HG02870 (cell line): ENCODE measurements at regions not wholly inside any gene's neighbourhood (a gene's known extent, or its start where the extent isn't known, plus 50 kb on each side); places are given as distances from the start of the nearest gene placed in this dataset.

Source experiments
- ATAC-seq: cut with Tn5 transposase; IDR thresholded peaks from one replicate; pipeline ENCODE4 v1.9.1; 2021; ENCODE audit warnings: mild to moderate bottlenecking, moderate library complexity; ENCODE audit not compliant: unreplicated experiment

GRCh38 chr9:16092142-16093091 lies 539.6 kb downstream of the CCDC171 start:
- ATAC-seq, result no peak

GRCh38 chr9:16098306-16098705 lies 545.5 kb downstream of the CCDC171 start:
- no peak for ATAC-seq

GRCh38 chr9:16099732-16100536 lies 547.1 kb downstream of the CCDC171 start:
- ATAC-seq, result no peak

- ATAC-seq, result no peak
Observed at GRCh38 chr9:16100537-16101091, 547.8 kb downstream of the CCDC171 start.

GRCh38 chr9:16102154-16102553 lies 549.3 kb downstream of the CCDC171 start:
- ATAC-seq, result no peak

- ATAC-seq, result no peak
Observed at GRCh38 chr9:16103620-16104397, 551.0 kb downstream of the CCDC171 start.

GRCh38 chr9:16105168-16106020 lies 552.6 kb downstream of the CCDC171 start:
- ATAC-seq, result no peak

DNA sequence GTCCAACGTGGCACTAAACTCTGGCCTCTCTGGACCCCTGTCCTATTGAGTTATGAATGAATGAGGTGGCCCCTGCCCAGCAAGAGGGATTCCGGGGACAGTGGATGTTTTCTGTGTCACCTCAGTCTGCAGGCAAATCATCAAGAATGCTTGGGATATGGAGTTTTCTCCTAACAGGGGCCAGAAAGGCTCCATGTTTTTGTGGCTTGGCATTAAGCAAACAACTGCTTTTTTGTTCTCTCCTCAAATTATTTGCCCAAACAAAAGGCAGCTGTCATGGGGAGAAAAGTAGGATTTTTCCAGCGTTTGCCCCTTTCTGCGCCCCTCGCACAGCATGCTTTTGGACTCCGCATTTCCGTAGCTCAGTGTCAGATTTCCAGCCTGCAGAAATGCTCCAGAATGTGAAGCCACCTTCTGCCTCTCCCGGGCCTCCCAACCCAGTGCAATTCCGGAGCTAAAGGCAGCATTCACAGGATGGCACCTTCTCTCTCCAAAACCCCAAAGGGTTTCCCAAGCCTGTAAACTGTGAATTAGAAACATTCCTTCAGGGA lies 553.3 kb downstream of the CCDC171 start:
- ATAC-seq, result no peak

DNA sequence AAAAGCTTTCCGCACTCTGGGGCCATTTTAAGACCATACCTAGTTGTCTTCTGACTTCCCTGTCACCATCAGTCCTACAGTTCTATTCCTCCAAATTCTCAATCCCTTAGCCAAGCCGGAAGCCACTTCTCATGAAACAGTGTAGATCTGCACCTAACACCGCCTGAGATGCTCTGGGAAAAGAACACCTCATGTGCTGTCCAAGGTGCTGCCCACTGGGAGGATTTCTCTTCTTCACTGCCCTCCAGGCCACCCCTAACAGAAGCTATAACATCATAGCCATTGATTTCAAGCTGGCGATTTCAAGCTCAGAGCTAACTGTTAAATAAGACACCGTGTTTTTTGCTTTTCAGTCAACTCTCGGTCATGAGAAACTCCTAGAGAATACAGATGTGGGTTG lies 559.3 kb downstream of the CCDC171 start:
- ATAC-seq, result no peak

- no peak for ATAC-seq
Observed at GRCh38 chr9:16115994-16116393, 563.2 kb downstream of the CCDC171 start.

DNA sequence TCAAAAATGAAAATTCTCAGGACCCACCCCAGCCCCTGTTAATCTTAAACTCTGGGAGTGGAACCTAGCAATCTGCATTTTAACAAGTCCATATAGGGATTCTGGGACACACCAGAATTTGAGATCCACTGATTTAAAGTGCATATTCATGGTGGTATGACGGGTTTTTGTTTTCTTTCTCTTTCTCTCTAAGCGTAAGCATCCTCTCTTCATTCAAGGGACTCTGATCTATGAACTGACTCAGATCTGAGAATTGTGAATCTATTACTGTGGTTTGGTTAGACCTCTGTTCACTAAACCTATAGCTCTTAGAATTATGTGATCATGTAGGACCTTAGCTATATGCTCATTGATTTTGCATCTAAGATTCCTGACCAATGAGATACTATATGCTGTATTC lies 565.2 kb downstream of the CCDC171 start:
- ATAC-seq, result no peak

GRCh38 chr9:16119261-16120230 lies 566.7 kb downstream of the CCDC171 start:
- no peak for ATAC-seq

DNA sequence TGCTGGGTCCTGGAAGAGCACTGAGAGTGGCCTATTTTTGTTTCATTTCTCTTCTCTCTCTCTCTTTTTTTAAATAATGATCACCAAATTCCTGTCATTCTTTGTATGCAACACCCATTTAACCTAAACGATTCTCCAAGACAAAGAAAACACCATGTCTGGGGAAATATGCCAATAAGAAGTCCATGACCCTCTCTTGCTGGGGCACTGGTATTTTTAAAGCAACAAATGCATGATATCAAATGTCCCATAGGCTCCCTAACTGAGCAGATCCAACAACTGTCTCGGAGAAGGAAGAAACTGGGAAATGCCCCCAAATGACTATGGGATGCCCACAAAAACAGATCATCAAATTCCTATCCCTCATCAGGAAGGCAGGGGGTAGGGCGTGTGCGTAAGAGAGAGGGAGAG lies 567.4 kb downstream of the CCDC171 start:
- no peak for ATAC-seq

DNA sequence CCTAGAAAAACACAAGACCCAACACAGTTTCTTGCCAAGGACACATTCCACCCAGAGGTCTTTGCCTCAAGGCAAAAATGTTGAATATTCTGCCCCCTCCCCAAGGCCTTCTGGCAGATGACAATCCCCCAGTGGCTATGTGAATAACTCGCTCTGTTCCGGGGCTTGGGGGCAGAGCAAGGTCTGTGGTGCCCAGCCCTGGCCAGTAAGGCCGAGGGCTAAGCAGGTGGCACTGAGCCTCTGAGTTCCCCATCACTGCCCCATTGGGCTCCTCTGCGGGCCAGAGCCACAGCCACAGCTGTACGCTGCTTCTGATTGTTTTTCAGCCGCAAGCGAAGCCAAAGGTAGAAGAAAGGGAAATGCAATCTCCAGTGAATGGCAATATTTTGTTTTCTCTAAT lies 567.9 kb downstream of the CCDC171 start:
- no peak for ATAC-seq

DNA sequence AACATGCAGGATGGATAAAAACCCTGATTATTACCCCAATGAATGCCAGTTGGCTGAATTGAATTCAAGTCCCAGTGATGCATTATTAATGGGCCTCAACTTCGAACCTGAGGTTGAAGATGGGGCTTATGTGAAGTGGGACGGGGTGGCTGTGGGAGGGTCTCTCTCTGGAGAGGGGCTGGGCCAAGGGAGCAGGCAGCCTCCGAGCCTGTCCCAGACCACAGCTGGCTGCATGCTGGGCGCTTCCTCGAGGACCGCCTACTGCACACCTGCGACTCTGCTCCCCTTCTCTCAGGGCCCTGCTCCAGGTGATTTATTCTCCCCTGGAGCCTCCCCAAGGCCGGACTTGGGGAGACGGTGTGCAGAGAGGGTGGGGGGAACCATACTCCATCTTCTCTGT lies 568.3 kb downstream of the CCDC171 start:
- ATAC-seq, result no peak

DNA sequence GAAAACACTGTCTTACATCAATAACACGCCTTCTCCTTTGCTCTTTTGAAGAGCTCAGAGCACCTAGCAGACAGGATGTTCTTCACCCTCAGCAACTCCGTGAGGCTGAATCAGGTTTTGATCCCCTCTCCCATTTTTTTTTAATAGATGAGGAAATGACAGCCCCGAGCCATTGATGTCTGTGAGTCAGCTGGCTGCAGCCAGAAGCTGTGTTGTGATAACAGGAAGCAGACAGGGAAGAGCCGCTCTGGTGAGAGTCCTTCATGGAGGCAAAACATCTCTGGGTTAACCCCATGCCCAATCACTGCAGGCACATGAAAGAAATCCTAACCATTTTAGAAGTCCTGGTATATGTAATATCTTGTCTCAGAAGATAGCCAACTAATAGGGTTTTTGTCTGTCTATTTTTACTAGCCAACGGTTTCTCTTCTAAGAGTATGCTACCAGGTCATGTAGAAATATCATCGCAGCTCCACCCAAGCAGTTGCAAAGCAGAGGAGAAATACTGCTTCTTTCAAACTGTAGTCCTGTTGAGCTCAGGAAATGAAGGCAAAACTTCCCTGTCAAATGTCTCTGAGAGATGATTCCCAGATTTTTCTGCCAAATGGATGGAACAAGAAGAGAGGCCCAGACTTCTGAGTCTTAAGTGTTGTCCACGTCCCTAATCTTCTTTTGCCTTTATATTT lies 568.9 kb downstream of the CCDC171 start:
- ATAC-seq, result no peak

GRCh38 chr9:16125629-16126028 lies 572.8 kb downstream of the CCDC171 start:
- no peak for ATAC-seq

GRCh38 chr9:16126042-16126441 lies 573.2 kb downstream of the CCDC171 start:
- no peak for ATAC-seq
